ENCODE measurements at regions not wholly inside any gene's neighbourhood (a gene's known extent, or its start where the extent isn't known, plus 50 kb on each side); places are given as distances from the start of the nearest gene placed in this dataset.
A peak's percentile ranks its signal among the peaks of the same experiment; 100 is the strongest.

DNA sequence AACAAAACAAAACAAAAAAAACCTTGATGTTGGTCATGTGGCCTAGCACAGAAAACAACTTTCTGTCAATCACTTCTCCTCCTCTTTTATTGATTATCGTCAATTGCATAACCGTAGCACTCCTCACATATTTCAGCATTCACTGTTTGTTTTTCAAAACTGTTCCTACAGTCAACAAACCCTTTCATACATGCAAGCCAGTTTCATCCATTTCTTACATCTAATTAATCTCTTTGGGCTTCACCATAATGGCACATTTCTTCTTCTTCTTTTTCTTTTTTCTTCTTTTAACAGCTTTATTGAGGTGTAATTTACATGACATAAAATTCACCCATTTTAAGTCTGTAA, 246.9 kb downstream of the PTTG2 start (continued):
- TF ChIP-seq PBX3 (CRISPR knock-in tag; IDR thresholded peaks at IDR 0.05; ENCODE audit: borderline replicate concordance) (no peak), ZKSCAN5 (CRISPR knock-in tag; IDR thresholded peaks at IDR 0.05) (no peak), ZNF616 (CRISPR knock-in tag; IDR thresholded peaks at IDR 0.05; ENCODE audit: low read depth) (no peak), ZEB1 (IDR thresholded peaks at IDR 0.05; ENCODE audit: insufficient replicate concordance, low read depth) (no peak), ZBTB3 (CRISPR knock-in tag; IDR thresholded peaks at IDR 0.05; ENCODE audit: borderline replicate concordance, low read depth) (no peak), ZNF550 (CRISPR knock-in tag; IDR thresholded peaks at IDR 0.05; ENCODE audit: borderline replicate concordance) (no peak), MAF1 (CRISPR knock-in tag; IDR thresholded peaks at IDR 0.05; ENCODE audit: borderline replicate concordance) (no peak), ZNF557 (CRISPR knock-in tag; IDR thresholded peaks at IDR 0.05) (no peak), TFE3 (CRISPR knock-in tag; IDR thresholded peaks at IDR 0.05) (no peak), MBD4 (IDR thresholded peaks at IDR 0.05; ENCODE audit: borderline replicate concordance, low read length) (no peak), CENPX (CRISPR knock-in tag; IDR thresholded peaks at IDR 0.05) (no peak), ZNF891 (CRISPR knock-in tag; IDR thresholded peaks at IDR 0.05) (no peak), NCOA2 (CRISPR knock-in tag; IDR thresholded peaks at IDR 0.05) (0 out of 2 replicates have a peak, but pooled peaks have one; percentile 17), STAT6 (CRISPR knock-in tag; IDR thresholded peaks at IDR 0.05; ENCODE audit: borderline replicate concordance) (no peak), ZNF160 (CRISPR knock-in tag; IDR thresholded peaks at IDR 0.05) (no peak), BRF2 (CRISPR knock-in tag; IDR thresholded peaks at IDR 0.05) (no peak), ZNF451 (CRISPR knock-in tag; IDR thresholded peaks at IDR 0.05) (no peak), ZNF768 (CRISPR knock-in tag; IDR thresholded peaks at IDR 0.05) (no peak), NCOA1 (CRISPR knock-in tag; IDR thresholded peaks at IDR 0.05) (no peak), RFXANK (CRISPR knock-in tag; IDR thresholded peaks at IDR 0.05) (no peak), POGZ (CRISPR knock-in tag; IDR thresholded peaks at IDR 0.05) (peak; percentile 72; the same call in 1 of the 2 replicates), NFYC (CRISPR knock-in tag; IDR thresholded peaks at IDR 0.05) (no peak)
- TF ChIP-seq, protein P1, sequence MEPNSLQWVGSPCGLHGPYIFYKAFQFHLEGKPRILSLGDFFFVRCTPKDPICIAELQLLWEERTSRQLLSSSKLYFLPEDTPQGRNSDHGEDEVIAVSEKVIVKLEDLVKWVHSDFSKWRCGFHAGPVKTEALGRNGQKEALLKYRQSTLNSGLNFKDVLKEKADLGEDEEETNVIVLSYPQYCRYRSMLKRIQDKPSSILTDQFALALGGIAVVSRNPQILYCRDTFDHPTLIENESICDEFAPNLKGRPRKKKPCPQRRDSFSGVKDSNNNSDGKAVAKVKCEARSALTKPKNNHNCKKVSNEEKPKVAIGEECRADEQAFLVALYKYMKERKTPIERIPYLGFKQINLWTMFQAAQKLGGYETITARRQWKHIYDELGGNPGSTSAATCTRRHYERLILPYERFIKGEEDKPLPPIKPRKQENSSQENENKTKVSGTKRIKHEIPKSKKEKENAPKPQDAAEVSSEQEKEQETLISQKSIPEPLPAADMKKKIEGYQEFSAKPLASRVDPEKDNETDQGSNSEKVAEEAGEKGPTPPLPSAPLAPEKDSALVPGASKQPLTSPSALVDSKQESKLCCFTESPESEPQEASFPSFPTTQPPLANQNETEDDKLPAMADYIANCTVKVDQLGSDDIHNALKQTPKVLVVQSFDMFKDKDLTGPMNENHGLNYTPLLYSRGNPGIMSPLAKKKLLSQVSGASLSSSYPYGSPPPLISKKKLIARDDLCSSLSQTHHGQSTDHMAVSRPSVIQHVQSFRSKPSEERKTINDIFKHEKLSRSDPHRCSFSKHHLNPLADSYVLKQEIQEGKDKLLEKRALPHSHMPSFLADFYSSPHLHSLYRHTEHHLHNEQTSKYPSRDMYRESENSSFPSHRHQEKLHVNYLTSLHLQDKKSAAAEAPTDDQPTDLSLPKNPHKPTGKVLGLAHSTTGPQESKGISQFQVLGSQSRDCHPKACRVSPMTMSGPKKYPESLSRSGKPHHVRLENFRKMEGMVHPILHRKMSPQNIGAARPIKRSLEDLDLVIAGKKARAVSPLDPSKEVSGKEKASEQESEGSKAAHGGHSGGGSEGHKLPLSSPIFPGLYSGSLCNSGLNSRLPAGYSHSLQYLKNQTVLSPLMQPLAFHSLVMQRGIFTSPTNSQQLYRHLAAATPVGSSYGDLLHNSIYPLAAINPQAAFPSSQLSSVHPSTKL (CRISPR knock-in tag; IDR thresholded peaks at IDR 0.05), result peak; percentile 46
